Breast epithelium (tissue), 3 donors: ENCODE measurements at regions not wholly inside any gene's neighbourhood (a gene's known extent, or its start where the extent isn't known, plus 50 kb on each side); places are given as distances from the start of the nearest gene placed in this dataset.

Experiments
- POLR2A ChIP-seq: fragments of 450-650 bp; IDR thresholded peaks from one replicate; pipeline ENCODE4 v1.6.1; 2016; ENCODE audit warnings: antibody characterized with exemption, mild to moderate bottlenecking, moderate library complexity
- POLR2AphosphoS5 ChIP-seq, 3 donors: sonication (generic); formaldehyde crosslinking; IDR thresholded peaks; one replicate each; pipeline ENCODE4 v1.6.1; 2017; ENCODE audit warnings: antibody characterized with exemption in 3 of 3

GRCh38 chrX:68919707-68920106 is 90.9 kb downstream of the EFNB1 start:
- TF ChIP-seq POLR2A, result no peak
- no peak for TF ChIP-seq POLR2AphosphoS5 (IDR thresholded peaks at IDR 0.05)
